Sigmoid colon (tissue), 4 donors: ENCODE measurements at regions not wholly inside any gene's neighbourhood (a gene's known extent, or its start where the extent isn't known, plus 50 kb on each side); places are given as distances from the start of the nearest gene placed in this dataset.

Experiments used
- POLR2A ChIP-seq, 2 donors: fragments of 450-650 bp; IDR thresholded peaks; one replicate each; pipeline ENCODE4 v1.6.1; 2016; ENCODE audit warnings: antibody characterized with exemption in 2 of 2, mild to moderate bottlenecking in 2 of 2, moderate library complexity in 2 of 2
- POLR2AphosphoS5 ChIP-seq, 4 donors: sonication (generic); formaldehyde crosslinking; IDR thresholded peaks; one replicate each; pipeline ENCODE4 v1.6.1; 2017; ENCODE audit warnings: antibody characterized with exemption in 4 of 4
- TF ChIP-seq, protein P1 (sequence below), 4 experiments: fragments of 450-650 bp in 3 of 4; fragments of 200-600 bp in 1 of 4; IDR thresholded peaks; one replicate each; pipeline ENCODE4 v1.5.1; 2016 to 2019; ENCODE audit warnings: antibody characterized with exemption in 4 of 4, mild to moderate bottlenecking in 3 of 4, moderate library complexity in 2 of 4

DNA sequence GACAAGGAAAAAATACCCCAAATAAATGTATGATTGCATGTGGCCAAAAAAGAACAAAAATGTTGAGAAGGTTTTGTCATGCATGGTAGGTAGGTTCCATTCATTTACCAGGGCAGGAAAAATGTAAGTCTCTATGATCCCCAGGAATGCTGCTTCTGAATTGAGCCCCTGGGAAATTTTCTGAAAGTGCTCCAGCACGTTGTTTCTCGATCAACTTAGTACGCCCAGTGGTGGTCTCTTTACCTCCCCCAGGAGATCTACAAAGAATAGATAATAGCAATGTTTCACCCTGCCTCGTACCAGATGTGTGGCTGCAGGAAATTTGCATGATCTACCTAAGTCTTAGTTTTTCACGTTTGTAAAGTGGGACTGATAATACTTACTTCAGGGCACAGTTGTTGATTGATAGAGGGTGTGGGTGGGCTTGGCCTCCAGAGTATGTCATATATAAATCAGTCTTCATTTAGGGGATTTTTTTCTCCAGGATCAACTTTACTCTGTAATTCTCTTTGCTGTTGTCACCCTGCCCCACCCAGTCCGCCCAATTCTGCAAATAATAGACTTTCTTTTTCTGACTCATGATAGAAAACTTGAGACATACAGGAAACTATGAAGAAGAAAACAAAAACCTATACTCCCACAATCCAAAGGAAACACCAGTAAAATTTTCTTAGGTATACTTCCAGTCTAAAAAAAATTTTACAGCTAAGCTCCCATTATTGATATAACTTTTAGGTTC lies 462.0 kb upstream of the RUNX1 start:
- TF ChIP-seq POLR2AphosphoS5 (IDR thresholded peaks at IDR 0.05) (no peak), POLR2A (IDR thresholded peaks at IDR 0.05) (no peak)
- TF ChIP-seq, protein P1, sequence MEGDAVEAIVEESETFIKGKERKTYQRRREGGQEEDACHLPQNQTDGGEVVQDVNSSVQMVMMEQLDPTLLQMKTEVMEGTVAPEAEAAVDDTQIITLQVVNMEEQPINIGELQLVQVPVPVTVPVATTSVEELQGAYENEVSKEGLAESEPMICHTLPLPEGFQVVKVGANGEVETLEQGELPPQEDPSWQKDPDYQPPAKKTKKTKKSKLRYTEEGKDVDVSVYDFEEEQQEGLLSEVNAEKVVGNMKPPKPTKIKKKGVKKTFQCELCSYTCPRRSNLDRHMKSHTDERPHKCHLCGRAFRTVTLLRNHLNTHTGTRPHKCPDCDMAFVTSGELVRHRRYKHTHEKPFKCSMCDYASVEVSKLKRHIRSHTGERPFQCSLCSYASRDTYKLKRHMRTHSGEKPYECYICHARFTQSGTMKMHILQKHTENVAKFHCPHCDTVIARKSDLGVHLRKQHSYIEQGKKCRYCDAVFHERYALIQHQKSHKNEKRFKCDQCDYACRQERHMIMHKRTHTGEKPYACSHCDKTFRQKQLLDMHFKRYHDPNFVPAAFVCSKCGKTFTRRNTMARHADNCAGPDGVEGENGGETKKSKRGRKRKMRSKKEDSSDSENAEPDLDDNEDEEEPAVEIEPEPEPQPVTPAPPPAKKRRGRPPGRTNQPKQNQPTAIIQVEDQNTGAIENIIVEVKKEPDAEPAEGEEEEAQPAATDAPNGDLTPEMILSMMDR (IDR thresholded peaks at IDR 0.05) = no peak
